Tibial nerve (tissue), 4 donors: ENCODE measurements at regions not wholly inside any gene's neighbourhood (a gene's known extent, or its start where the extent isn't known, plus 50 kb on each side); places are given as distances from the start of the nearest gene placed in this dataset.

Experiments
- EP300 ChIP-seq, 2 donors: sonication (generic); formaldehyde crosslinking; IDR thresholded peaks; one replicate each; pipeline ENCODE4 v1.6.1; 2017; ENCODE audit warnings: antibody characterized with exemption in 2 of 2, mild to moderate bottlenecking in 1 of 2
- POLR2A ChIP-seq, 2 donors: fragments of 450-650 bp; IDR thresholded peaks; one replicate each; pipeline ENCODE4 v1.6.1; 2017; ENCODE audit warnings: antibody characterized with exemption in 2 of 2, mild to moderate bottlenecking in 2 of 2, moderate library complexity in 2 of 2
- TF ChIP-seq, protein P1 (sequence below), 5 experiments: fragments of 200-600 bp in 3 of 5; fragments of 450-650 bp in 2 of 5; sonication (generic) in 3 of 5; IDR thresholded peaks; one replicate each; pipeline ENCODE4 v1.5.1; 2016 to 2019; ENCODE audit warnings: antibody characterized with exemption in 5 of 5, mild to moderate bottlenecking in 3 of 5, moderate library complexity in 2 of 5

DNA sequence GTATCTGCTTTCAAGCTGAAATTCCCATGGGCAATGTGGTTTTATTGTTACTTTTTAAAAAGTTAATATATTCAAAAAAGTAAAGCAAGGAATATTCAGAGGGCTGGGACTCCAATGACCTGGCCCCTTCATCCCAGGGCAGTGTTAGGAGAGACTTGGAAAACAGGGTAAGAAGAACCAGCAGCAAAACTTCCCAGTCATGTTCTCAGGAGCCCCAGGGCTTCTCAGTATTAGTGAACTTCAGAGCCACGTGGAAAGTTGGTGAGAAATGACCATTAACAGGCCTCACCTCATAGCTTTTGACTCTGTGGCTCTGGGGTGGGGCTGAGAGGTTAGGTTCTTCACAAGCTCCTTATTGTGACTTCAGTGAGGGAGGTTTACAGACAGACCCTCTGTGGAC is 230.4 kb upstream of the KCNG1 start:
- TF ChIP-seq EP300 (IDR thresholded peaks at IDR 0.05) (no peak), POLR2A (IDR thresholded peaks at IDR 0.05) (no peak)
- TF ChIP-seq, protein P1, sequence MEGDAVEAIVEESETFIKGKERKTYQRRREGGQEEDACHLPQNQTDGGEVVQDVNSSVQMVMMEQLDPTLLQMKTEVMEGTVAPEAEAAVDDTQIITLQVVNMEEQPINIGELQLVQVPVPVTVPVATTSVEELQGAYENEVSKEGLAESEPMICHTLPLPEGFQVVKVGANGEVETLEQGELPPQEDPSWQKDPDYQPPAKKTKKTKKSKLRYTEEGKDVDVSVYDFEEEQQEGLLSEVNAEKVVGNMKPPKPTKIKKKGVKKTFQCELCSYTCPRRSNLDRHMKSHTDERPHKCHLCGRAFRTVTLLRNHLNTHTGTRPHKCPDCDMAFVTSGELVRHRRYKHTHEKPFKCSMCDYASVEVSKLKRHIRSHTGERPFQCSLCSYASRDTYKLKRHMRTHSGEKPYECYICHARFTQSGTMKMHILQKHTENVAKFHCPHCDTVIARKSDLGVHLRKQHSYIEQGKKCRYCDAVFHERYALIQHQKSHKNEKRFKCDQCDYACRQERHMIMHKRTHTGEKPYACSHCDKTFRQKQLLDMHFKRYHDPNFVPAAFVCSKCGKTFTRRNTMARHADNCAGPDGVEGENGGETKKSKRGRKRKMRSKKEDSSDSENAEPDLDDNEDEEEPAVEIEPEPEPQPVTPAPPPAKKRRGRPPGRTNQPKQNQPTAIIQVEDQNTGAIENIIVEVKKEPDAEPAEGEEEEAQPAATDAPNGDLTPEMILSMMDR (IDR thresholded peaks at IDR 0.05), result no peak
